ENCODE measurements at regions not wholly inside any gene's neighbourhood (a gene's known extent, or its start where the extent isn't known, plus 50 kb on each side); places are given as distances from the start of the nearest gene placed in this dataset.
"Not testable (repeated sequence)": the region's sequence is repeated elsewhere in the genome, so short reads cannot be mapped to it uniquely, and the experiment has no call there.

DNA sequence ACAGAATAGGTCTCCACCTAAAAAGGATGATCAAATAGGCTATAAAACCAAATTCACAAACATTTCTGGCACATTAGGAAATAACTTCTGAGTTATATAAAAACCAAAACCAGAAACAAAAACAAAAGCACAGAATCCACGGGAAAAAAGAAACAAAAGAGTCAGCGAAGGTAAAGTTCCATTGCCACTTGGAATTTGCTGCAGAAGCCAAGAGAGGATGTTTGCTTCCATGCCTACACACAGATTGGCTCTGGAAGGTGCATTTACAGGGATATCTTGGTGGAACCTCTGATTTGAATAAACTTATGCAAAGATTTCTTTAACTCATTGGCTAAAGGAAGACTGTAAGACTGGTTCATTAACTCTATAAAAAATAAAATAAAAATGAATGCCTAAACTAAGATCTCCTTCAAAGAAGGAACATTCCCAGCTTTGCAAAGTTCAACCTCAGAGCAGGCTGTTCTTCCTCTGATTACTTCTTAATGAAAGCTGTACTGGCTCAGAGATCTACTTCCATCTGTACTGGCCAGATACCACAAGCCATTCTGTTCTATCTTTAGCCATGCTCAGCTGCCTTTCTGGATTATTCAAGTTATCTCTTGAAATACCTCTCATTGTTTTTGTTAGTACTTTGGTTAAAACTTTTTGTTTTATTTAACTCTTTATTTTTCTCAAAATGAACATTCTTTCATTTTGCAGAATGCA lies 537.5 kb upstream of the CCDC54 start:
- no peak for DNase-seq

DNA sequence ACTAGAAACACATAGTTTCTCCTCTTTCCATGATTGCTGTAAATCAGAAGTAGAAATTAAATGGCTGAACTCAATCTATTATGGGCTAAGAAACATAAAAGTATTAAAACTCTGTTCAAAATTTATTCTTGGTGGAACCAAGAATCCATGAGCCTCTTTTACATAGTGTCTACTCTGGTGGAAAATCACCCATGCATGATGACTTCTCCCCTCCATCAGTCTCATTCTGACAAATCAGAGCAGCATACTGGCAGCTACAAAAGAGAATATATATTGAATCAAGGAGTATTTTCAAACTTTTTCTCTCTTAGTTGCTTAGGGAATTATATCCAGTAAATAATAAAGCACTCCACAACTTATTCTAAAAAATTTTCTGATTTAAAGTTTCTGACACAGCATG lies 536.9 kb upstream of the CCDC54 start:
- no peak for DNase-seq

DNA sequence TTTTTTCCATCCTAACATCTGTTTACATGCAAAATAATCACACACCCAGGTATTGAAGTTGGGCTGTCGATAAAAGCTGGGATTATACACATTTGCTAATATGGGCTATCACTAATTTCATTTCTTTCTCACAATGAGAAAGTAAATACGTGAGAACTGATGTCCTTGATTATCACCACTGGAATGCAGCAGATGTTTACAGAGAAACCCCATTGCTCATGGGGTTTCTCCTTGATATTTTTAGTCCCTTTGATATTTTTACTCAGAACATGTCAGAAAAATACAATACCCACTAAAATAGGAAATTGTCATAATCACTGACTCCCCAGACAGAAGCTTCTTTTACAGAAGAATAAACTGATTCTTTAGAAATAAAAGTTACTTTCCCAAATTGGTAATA lies 535.1 kb upstream of the CCDC54 start:
- DNase-seq = no peak

DNA sequence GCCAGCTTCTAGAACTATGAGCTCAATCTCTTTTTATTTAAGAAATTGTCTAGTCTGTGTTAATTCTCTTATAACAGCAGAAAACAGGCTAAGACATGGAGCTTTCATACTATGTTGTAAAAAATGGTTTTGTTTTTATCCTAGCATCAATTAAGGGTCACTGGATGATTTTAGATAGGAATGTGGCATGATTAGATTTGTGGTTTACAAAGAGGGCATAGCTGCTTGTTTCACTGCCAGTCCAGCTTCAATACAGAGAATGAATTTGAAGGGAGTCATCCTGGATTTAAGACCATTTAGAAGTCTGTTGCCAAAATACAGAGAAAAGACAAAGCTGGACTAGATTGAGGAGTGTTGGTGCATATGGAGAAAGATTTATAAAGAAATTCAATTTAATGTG lies 532.6 kb upstream of the CCDC54 start:
- no peak for DNase-seq

DNA sequence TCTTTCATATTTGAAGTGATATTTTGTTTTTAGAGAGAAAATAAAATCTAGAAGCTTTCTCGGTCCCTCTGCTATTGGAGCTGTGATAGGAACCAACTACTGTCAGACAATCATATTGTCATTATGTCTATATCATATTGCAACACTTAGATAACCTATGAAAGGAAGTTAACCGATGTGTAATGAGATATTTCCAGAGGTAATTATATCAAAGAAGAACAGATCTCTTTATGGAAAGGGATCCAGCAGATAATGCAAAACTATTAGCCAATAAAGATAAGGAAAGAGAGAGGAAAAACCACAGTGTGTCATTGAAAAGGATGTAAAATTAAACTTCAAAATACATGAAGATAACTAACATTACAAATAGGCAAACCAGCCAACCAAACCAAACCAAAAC lies 529.1 kb upstream of the CCDC54 start:
- no peak for DNase-seq

DNA sequence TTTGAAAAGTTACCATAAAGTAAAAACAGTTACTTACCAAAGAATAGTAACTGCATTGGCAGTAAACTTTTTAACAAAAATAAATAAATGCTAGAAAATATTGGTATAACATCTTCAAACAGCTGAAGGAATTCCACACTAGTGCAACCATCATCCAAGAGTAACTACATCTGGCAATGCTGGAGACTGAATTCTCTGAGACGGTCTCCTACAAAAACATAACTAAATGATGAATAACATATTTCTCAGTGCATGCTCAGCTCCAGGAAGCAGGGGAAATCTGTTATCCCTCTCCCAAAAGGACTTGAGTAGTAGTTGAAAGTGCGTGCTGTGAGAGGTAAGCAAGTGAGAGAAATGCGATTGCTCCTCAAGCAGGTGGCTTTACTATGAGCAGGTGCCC lies 526.8 kb upstream of the CCDC54 start:
- DNase-seq = peak; percentile 75

DNA sequence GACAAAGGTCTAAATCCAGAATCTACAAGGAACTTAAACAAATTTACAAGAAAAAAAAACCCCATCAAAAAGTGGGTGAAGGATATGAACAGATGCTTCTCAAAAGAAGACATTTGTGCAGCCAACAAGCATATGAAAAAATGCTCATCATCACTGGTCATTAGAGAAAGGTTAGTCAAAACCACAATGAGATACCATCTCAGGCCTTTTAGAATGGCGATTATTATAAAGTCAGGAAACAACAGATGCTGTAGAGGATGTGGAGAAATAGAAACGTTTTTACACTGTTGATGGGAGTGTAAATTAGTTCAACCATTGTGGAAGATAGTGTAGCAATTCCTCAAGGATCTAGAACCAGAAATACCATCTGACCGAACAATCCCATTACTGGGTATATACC lies 518.9 kb upstream of the CCDC54 start:
- not testable (repeated sequence) for DNase-seq

DNA sequence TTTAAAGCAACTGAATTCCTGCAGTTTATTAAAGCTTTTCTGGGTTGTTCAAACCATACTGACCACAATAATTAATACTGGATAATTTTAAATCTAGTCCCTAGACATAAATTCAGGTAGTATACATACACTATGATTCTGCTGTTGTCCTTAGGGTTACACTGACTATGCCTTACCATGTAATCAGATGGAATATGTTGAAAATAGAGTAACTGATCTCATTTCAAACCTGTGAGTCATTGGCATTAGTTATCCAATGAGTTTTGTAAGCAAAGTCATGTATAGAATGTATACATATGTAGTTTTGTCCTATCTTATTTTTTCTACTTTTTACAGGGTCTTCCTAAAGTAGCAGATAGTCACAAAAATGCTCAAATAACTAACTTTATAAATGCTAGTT lies 517.1 kb upstream of the CCDC54 start:
- peak; percentile 38 for DNase-seq

DNA sequence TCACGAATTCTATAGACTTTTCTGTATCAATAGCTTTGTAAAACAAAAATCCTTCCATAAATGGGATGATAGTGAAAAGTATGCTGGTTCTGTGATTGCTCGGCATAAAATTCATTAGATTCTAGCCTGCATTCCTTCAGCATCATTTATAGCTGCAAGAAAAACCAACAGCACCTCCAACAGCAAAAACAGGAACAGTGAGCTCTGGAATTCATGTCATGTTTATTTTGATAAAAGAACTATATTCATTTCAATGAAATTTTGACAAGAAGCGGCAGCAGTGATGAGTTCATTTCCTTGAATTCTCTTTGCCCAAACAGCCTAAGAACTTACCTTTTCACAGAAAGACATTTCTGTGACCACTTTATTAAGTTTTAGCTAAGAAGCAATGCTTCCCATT lies 515.2 kb upstream of the CCDC54 start:
- peak; percentile 66 for DNase-seq

DNA sequence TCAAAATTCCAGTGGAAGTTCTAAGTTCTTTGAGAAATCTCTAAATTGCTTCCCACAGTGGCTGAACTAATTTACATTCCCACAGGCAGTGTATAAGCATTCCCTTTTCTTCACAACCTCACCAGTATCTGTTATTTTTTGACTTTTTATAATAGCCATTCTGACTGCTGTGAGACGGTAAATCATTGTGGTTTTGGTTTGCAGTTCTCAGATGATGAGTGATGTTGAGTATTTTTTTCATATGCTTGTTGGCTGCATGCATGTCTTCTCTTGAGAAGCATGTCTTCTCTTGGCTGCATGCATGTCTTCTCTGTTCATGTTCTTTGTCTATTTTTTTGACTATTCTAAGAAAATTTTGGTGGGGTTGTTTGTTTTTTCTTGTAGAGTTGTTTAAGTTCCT lies 499.6 kb upstream of the CCDC54 start:
- DNase-seq = no peak

DNA sequence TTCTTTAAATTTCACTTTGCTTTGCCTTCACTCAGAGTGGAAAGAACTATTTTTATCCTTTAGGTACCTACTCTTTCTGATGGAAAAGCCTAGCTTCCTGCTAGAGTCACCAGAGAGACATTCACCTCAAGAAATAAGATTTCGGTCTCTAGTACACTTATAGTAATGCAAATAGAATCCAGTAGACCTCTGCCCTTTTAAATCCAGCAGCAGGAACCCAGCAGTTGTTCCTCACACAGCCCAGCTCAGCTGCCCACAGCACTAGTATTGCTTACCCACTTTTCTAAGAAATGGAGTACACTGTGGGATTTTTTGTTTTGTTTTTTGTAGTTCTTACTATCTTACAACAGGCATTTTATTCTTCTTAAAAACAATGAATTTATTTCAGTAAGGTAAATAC lies 497.0 kb upstream of the CCDC54 start:
- no peak for DNase-seq

DNA sequence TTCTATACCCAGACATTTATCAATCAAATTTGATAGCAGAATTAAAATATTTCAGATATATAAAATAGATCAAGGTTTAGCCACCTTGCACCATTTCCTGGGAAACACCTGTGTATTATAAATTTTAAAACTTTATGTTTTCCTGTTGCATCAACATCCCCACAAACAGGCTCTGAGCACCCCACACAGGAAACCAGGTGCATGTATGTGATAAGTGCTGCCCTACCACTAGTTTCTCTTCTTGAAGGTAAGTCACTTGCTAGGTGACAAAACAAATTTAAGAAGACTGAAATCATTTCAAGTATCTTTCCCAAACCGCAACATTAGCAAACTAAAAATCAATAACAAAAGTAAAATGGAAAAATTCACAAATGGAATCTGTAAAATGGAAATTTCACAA lies 496.1 kb upstream of the CCDC54 start:
- no peak for DNase-seq

DNA sequence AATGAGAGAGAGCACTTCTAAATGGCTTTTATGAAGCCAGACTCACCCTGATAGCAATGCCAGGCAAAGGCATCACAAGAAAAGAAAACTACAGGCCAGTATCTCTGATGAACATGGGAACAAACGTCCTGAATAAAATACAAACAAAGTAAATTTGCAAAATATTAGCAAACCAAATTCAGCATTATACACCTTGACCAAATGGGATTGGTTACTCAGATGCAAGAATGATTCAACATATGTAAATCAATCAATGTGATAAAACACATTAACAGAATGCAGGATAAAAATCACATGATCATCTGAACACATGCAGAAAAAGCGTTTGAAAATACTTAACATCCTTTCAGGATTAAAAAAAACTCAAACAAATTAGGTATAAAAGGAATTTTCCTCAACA lies 494.9 kb upstream of the CCDC54 start:
- no peak for DNase-seq

DNA sequence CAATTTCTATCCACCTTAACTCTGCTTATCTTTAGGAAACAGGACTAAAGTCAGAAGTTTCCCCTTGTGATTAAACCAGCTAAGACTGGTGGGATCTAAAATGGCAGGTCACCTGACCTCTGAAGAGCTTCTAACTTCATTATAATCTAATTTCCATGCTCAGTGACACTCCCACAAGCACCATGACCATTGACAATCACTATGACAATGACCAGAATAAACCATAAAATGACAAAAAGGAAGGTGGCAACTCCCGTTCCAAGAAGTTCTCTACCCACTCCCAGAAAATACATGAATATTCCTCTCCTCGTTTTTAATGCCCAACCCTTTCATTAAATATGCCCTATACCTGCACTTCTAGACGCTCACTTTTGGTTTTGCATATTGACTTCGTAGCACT lies 471.2 kb upstream of the CCDC54 start:
- no peak for DNase-seq

DNA sequence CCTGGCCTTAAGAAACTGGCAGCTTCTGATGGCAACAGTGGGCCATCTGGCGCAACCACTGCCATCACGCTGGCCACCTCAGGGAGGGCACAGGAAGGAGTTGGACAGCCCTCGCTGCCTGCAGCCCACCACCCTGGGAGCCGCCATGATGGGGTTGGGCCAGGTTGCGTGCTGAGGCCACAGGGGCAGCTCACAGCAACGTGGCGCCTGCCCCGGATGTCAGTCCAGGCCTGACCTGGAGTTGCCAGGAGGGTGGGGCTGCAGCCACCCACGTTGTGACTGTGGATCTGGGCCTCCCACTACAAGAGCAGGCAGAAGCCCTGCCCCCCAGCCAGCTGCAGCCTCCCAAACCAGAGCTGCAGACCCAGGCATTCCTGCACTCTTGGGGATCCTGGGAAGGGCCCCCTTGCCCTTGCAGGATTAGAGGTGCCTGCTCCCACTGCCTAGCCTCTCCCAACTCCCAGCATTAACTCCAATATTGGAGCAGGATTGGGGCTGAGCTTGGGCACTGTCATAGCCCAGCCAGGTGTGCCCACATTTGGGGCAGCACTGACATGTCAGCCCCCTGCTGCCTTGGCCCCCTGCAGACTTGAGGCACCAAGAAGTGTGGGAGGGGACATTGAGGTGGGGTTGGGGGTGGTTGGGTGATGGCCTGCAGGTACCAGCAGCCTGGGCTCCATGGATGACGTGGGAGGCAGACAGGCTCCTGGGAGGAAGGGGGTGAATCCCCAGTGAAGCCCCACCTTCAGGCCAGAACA lies 468.9 kb upstream of the CCDC54 start:
- no peak for DNase-seq

DNA sequence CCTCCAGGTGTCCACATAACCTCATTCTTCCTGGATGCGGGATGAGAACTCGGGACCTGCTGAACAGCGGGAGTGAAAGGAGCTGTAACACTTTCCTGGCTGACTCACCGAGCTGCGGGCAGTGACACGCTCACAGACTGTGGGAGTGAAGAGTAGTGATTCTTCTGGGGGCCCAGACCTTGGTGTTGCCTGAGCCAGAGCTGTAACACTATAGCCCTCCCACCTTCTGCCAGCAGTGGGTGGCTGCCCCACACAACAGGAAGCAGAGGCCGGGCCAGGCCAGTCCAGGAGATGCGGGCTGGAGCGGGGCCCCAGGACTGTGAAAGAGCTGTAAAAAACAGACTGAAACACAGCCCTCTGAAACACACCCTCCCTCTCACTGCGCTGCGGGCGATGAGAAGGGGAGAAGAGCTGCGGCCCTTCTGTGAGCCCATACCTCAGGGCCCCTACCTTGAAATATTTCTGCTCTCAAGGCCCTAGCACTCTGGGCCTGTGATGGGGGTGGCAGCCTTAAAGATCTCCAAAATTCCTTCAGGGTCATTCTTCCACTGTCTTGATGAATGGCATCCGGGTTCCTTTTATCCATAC lies 464.0 kb upstream of the CCDC54 start:
- no peak for DNase-seq

DNA sequence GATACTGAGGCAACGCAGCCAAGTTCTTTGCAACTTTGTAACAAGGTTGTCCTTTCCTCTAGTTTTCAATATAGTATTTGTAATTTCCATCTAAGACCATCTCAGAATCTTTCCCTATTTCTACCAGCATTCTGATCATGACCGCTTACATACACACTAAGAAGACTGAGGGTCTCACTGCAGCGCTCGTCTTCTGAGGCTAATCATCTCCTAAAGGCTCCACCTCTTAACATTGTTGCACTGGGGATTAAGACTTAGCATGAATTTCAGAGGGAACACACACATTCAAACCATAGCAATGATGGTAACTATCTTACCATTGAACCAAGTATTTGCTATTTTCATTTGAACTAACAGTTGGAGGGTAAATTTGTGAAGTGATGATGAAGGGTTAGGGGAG lies 463.3 kb upstream of the CCDC54 start:
- no peak for DNase-seq

DNA sequence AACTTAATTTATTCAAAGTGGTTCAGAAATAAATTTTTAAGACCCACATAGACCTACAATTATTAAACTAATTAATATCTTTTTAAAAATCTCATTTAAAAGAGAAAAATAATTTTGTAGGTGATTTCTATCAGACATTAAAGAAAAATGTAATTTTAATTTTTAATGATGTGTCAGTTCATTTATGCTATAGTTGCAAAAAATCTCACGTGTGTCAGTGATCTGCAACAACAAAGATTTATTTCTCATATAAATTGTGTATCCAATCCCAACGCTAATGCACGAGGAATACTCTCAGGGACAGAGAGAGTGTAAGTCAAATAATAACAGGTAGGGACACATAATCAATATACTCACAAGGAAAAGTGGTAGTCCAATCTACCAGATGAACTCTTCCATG lies 456.6 kb upstream of the CCDC54 start:
- DNase-seq = no peak

DNA sequence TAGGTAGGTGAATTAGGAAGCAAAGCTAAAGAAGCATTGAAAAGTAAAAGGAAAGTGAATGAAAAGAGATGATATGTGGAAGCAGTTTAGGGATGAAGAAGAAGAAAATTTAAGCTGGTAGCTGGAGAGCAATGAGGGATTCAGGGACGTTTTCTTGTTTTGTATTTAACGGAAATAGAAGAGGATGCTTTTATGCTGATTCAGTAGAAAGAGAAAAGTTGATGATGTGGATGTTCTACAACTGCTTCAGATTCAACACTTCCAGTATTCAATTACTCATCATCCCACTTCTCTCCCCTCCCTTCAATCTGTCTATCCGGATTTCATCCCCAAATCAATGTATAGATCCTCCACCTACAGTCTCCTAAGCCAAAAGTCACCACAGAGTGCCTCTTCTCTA lies 448.2 kb upstream of the CCDC54 start:
- no peak for DNase-seq

DNA sequence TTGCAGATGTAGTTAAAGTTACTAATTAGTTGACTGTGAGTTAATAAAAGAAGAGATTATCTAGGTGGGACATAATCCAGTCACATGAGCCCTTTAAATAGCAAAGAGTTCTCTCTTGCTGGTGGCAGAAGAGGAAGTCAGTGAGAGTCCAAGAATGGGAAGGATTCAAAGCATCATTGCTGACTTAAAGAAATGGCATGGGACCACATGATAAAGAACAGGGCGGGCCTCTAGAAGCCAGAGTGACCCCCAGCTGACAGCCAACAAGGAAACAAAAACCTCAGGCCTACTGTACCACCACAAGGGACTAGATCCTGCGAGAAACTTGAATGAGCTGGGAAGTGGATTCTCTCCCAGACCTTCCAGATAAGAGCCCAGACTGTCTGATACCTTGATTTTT lies 447.2 kb upstream of the CCDC54 start:
- no peak for DNase-seq

DNA sequence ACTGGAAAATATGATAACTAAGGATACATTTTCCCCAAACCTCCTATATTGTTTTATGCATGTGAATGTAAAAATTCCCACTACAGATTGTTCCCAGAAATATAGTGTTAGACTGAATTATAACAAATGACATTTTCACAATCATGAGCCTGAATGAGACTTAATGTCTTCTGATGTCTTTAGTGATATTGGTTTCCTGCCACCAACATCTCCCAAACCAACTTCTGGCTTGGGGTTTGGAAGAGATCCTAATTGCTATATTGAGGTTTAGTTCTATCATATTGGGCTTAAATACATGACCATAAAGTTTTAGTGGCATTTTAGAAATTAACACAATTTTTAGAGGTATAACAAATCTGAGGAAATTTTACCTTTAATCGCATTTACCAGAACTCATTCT lies 445.3 kb upstream of the CCDC54 start:
- no peak for DNase-seq

DNA sequence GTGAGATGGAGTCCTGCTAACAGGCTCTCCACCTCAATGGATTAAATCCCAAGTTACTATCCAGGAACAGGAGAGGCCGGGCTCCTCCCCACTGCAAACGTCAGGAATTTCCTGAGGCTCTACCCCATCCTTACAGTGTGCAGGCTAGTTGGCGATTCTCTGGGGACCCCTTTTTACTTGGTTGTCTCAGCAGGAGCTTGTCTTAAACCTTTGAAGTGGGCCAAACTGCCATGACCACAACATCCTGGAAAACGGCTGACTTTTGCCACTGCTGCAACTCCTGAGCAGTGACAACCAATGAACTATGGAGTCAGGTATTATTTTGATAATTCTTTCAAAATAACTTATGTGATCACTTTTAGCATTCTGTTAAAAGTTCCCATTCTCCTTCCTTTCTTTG lies 440.9 kb upstream of the CCDC54 start:
- no peak for DNase-seq

DNA sequence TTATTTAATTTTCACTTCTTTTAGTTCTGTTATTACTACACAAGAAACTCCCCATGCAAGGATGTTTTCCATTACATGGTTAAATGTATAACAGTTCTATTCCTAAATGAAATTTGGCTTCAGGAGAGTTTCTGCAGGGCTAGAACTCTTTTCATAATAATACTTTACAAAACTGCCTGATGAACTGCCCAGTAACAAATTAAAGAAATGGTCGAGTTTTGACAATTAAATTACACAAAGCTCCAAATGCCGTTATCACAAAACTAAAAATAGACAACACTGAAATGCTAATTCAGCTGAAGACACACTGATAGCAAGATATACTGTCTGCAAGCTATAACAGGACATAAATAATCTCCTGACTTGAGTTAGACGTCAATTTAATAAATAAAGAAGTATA lies 435.2 kb upstream of the CCDC54 start:
- DNase-seq = no peak

DNA sequence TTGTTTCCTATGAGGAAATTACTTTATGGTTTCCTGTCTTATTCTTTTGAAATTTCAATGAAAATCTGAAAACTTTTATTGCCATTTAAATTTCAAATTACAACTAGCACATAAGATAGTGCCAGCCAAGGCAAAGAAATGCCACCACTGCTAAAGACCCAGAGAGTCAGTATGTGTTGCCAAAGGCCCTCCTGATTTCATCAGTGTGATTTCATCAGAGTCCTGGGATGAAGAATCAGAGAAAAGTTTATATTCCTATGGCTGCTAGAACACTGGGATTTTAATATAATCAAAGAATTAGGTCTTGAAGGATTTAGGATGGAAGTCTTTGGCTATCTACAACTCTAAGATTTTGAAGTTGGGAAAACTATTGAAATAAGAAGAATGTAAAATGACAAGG lies 434.2 kb upstream of the CCDC54 start:
- no peak for DNase-seq

DNA sequence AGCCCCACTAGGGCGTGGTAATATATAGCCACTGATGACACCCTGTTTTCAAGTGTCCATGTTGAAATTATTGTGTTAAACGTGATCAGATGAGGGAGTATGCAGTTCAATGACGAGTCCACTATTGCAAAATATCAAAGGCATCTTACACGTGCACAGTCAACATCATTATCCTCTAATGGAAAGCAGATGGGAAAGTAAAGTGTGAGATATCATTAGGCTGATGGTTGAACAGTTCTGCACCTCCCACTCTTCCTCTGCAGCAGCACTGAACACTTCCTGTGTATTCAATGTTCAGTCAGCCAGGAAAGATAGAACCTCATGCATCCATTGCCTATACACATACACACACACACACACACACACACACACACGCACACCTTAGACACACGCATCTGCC lies 431.8 kb upstream of the CCDC54 start:
- DNase-seq = peak; percentile 26
